ENCODE measurements at regions not wholly inside any gene's neighbourhood (a gene's known extent, or its start where the extent isn't known, plus 50 kb on each side); places are given as distances from the start of the nearest gene placed in this dataset.

- H3K4me2 ChIP-seq (ENCODE audit: low read length) = no peak overlapping the region
- H3K27me3 ChIP-seq (ENCODE audit: control insufficient read depth, low read length) = no peaks in the 10 kb centered on the region
- TF ChIP-seq EZH2phosphoT487 (IDR thresholded peaks at IDR 0.05; ENCODE audit: borderline replicate concordance, low read length) (no peak), CTCF (IDR thresholded peaks at IDR 0.05; ENCODE audit: low read depth, low read length, poor library complexity, severe bottlenecking) (no peak)
- no peaks in the 10 kb centered on the region for H3K36me3 ChIP-seq (ENCODE audit: control insufficient read depth, low read length)
- no peaks in the 10 kb centered on the region; the same call in 1 of the 2 replicates for H3K9me2 ChIP-seq (replicated peaks; ENCODE audit: control insufficient read depth, low read length)
- H3K4me3 ChIP-seq (ENCODE audit: low read length) = no peak overlapping the region
- H4K20me1 ChIP-seq (ENCODE audit: control insufficient read depth, insufficient read depth, low read depth, low read length) = no peaks in the 10 kb centered on the region
- no peak overlapping the region for H3K27ac ChIP-seq (ENCODE audit: low read depth, low read length)
- H3F3A ChIP-seq (ENCODE audit: control insufficient read depth, insufficient read depth) = no peaks in the 10 kb centered on the region
- H3K9me3 ChIP-seq (ENCODE audit: control insufficient read depth, insufficient read depth, low read length) = peaks cover 15% of the 10 kb centered on the region; the same call in 1 of the 2 replicates
- no peaks in the 10 kb centered on the region for H3K79me2 ChIP-seq (ENCODE audit: control insufficient read depth, low read length)
- 0 out of 2 replicates have a peak, but pooled peaks cover 5% of the 10 kb centered on the region for H3K4me1 ChIP-seq (ENCODE audit: control insufficient read depth, low read length)
Measured at GRCh38 chr14:31970744-31971143, 106.4 kb upstream of the ARHGAP5 start.

GRCh38 chr14:31971612-31972011 lies 105.5 kb upstream of the ARHGAP5 start:
- Histone ChIP-seq H3K4me2 (ENCODE audit: low read length) (no peak overlapping the region), H3K4me3 (ENCODE audit: low read length) (no peak overlapping the region), H3F3A (ENCODE audit: control insufficient read depth, insufficient read depth) (no peaks in the 10 kb centered on the region), H3K36me3 (ENCODE audit: control insufficient read depth, low read length) (no peaks in the 10 kb centered on the region), H4K20me1 (ENCODE audit: control insufficient read depth, insufficient read depth, low read depth, low read length) (no peaks in the 10 kb centered on the region), H3K27ac (ENCODE audit: low read depth, low read length) (no peak overlapping the region), H3K9me2 (replicated peaks; ENCODE audit: control insufficient read depth, low read length) (no peaks in the 10 kb centered on the region), H3K27me3 (ENCODE audit: control insufficient read depth, low read length) (no peaks in the 10 kb centered on the region), H3K79me2 (ENCODE audit: control insufficient read depth, low read length) (no peaks in the 10 kb centered on the region), H3K4me1 (ENCODE audit: control insufficient read depth, low read length) (0 out of 2 replicates have a peak, but pooled peaks cover 5% of the 10 kb centered on the region), H3K9me3 (ENCODE audit: control insufficient read depth, insufficient read depth, low read length) (peaks cover 15% of the 10 kb centered on the region; the same call in 1 of the 2 replicates)
- TF ChIP-seq CTCF (IDR thresholded peaks at IDR 0.05; ENCODE audit: low read depth, low read length, poor library complexity, severe bottlenecking) (no peak), EZH2phosphoT487 (IDR thresholded peaks at IDR 0.05; ENCODE audit: borderline replicate concordance, low read length) (no peak)

- H3K4me1 ChIP-seq (ENCODE audit: control insufficient read depth, low read length) = no peaks in the 10 kb centered on the region
- no peaks in the 10 kb centered on the region for H3K79me2 ChIP-seq (ENCODE audit: control insufficient read depth, low read length)
- TF ChIP-seq CTCF (IDR thresholded peaks at IDR 0.05; ENCODE audit: low read depth, low read length, poor library complexity, severe bottlenecking) = no peak
- no peak for TF ChIP-seq EZH2phosphoT487 (IDR thresholded peaks at IDR 0.05; ENCODE audit: borderline replicate concordance, low read length)
- no peak overlapping the region for H3K27ac ChIP-seq (ENCODE audit: low read depth, low read length)
- H3K27me3 ChIP-seq (ENCODE audit: control insufficient read depth, low read length) = no peaks in the 10 kb centered on the region
- H3K4me3 ChIP-seq (ENCODE audit: low read length) = no peak overlapping the region
- H3K4me2 ChIP-seq (ENCODE audit: low read length) = no peak overlapping the region
- H3F3A ChIP-seq (ENCODE audit: control insufficient read depth, insufficient read depth) = no peaks in the 10 kb centered on the region
- no peaks in the 10 kb centered on the region for H3K9me2 ChIP-seq (replicated peaks; ENCODE audit: control insufficient read depth, low read length)
- H3K9me3 ChIP-seq (ENCODE audit: control insufficient read depth, insufficient read depth, low read length) = peaks cover 15% of the 10 kb centered on the region; the same call in 1 of the 2 replicates
- no peaks in the 10 kb centered on the region for H3K36me3 ChIP-seq (ENCODE audit: control insufficient read depth, low read length)
- no peaks in the 10 kb centered on the region for H4K20me1 ChIP-seq (ENCODE audit: control insufficient read depth, insufficient read depth, low read depth, low read length)
Measured at GRCh38 chr14:31977001-31977556, 100.0 kb upstream of the ARHGAP5 start.

All from DOHH2 (cell line).